Memory B cell (primary cell): ENCODE measurements at regions not wholly inside any gene's neighbourhood (a gene's known extent, or its start where the extent isn't known, plus 50 kb on each side); places are given as distances from the start of the nearest gene placed in this dataset.
"Not testable (repeated sequence)": the region's sequence is repeated elsewhere in the genome, so short reads cannot be mapped to it uniquely, and the experiment has no call there.

Experiments used
- ATAC-seq: fragments of 150-1000 bp; cut with Tn5 transposase; 2 replicates; pipeline ENCODE4 v1.10.0; 2021; ENCODE audit warnings: low read depth, mild to moderate bottlenecking, moderate library complexity
- DNase-seq, 2 donors: peaks; one replicate each; pipeline ENCODE4 v3.0.0; 2022; ENCODE audit warnings: low spot score in 2 of 2
- H3K27ac Mint-ChIP-seq: one replicate; pipeline ENCODE4 v1.8.0; 2022; ENCODE audit warnings: mild to moderate bottlenecking, moderate library complexity, mixed read lengths
- H3K27me3 Mint-ChIP-seq: one replicate; pipeline ENCODE4 v1.8.0; 2022; ENCODE audit warnings: mixed read lengths
- H3K36me3 Mint-ChIP-seq: one replicate; pipeline ENCODE4 v1.8.0; 2022; ENCODE audit warnings: mild to moderate bottlenecking, mixed read lengths
- H3K4me1 Mint-ChIP-seq: one replicate; pipeline ENCODE4 v1.8.0; 2022; ENCODE audit warnings: mixed read lengths
- H3K4me3 Mint-ChIP-seq: one replicate; pipeline ENCODE4 v1.8.0; 2022; ENCODE audit warnings: mild to moderate bottlenecking, moderate library complexity, mixed read lengths
- H3K9me3 Mint-ChIP-seq: one replicate; pipeline ENCODE4 v1.8.0; 2022; ENCODE audit warnings: mixed read lengths

DNA sequence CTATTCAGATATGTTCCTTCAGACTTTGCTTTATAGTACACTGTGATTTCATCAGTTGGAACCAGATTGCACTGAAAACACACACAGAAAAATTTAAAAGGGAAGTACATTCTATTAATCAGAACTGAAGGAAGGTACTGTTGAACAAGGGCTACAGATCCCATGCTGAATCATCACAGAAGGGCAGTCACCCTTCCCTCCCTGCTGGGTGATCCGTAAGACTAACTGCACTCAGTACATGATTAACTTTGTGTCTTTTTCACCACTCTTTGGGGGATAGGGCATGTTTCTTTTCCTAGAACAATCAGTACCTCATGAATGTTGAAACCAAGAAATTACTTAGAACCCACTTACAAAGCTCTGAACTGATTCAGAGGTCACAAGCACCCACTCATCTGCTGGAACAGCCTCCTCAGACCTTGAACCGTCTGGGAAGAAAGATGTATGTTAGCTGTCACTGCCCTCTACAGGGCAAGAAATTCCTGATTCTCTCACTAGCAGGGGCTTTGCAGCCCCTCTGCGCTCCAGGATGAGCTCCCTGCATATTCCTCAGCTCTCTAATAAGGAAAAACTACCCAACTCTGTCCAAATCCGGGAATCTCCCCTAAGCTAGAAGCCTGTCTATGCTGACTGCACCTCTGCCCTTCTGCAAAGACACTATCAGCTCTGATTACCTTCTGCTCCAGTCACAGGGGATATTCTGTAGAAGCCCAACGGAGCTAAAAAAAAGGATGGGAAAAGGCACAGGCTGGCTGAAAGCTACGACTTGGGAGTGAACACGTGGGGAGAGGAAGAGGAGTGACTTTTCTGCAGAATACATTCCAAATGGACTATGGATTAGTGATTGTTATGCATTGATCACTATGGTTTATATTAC, 51.0 kb downstream of the IARS1 start:
- peaks cover 63% of the 10 kb centered on the region for H3K36me3 Mint-ChIP-seq
- H3K4me1 Mint-ChIP-seq = no peaks in the 10 kb centered on the region
- no peak for ATAC-seq
- H3K27me3 Mint-ChIP-seq = no peaks in the 10 kb centered on the region
- no peak for DNase-seq
- H3K9me3 Mint-ChIP-seq = no peaks in the 10 kb centered on the region
- no peak overlapping the region for H3K4me3 Mint-ChIP-seq
- no peak overlapping the region for H3K27ac Mint-ChIP-seq

DNA sequence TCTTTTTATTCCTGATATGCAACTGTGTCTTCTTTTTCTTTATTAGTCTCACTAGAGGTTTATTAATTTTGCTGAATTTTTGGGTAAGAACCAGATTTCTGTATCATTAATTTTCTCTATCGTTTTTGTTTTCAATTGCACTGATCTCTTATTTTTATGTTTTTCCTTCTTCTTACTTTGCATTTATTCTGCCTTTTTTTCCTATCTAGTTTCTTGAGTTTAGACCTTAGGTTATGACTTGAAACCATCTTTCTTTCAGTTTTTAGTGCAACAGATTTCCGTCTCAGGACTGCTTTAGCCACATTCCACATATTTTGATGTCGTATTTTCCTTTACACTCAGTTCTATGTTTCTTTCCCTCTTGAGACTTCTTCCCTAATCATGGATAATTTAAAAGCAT, 56.6 kb downstream of the IARS1 start:
- ATAC-seq = no peak
- no peaks in the 10 kb centered on the region for H3K4me1 Mint-ChIP-seq
- no peak for DNase-seq
- peaks cover 46% of the 10 kb centered on the region for H3K36me3 Mint-ChIP-seq
- H3K9me3 Mint-ChIP-seq = no peaks in the 10 kb centered on the region
- H3K27me3 Mint-ChIP-seq = no peaks in the 10 kb centered on the region
- no peak overlapping the region for H3K4me3 Mint-ChIP-seq
- no peak overlapping the region for H3K27ac Mint-ChIP-seq

DNA sequence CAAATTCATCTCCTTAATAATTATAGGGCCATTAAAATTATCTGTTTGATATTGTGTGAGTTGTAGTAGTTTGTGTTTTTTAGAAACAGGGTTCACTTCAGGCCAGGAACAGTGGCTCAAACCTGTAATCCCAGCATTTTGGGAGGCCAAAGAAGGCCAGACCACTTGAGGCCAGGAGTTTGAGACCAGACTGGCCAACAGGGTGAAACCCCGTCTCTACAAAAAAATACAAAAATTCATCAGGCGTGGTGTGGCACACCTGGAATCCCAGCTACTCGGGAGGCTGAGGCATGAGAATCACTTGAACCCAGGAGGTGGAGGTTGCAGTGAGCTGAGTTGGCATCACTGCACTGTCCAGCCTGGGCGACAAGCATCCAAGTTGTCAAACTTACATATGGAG, 57.0 kb downstream of the IARS1 start:
- ATAC-seq (no peak), DNase-seq (no peak)
- no peaks in the 10 kb centered on the region for H3K9me3 Mint-ChIP-seq
- H3K27me3 Mint-ChIP-seq = no peaks in the 10 kb centered on the region
- no peak overlapping the region for H3K27ac Mint-ChIP-seq
- H3K4me3 Mint-ChIP-seq = no peak overlapping the region
- H3K4me1 Mint-ChIP-seq = no peaks in the 10 kb centered on the region
- peaks cover 42% of the 10 kb centered on the region for H3K36me3 Mint-ChIP-seq

DNA sequence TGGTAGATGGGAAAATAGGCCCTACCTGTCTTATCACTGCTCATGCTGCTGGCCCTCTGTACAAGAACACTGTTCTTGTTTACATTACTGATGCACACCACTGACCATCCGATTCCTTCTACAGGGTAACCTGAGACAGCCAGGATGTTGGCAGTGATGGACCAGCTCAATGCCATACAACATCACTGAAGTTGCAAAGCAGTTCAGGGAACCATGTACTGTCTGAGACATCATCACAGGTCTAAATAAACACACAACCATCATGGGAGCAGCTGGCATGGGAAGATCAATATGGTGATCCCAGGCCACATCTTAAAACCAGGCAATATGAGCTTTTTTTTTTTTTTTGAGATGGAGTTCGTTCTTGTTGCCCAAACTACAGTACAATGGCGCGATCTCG, 59.0 kb downstream of the IARS1 start:
- Mint-ChIP-seq H3K4me3 (no peak overlapping the region), H3K27ac (no peak overlapping the region), H3K27me3 (no peaks in the 10 kb centered on the region), H3K4me1 (no peaks in the 10 kb centered on the region), H3K36me3 (peaks cover 35% of the 10 kb centered on the region), H3K9me3 (no peaks in the 10 kb centered on the region)
- DNase-seq (no peak), ATAC-seq (no peak)

DNA sequence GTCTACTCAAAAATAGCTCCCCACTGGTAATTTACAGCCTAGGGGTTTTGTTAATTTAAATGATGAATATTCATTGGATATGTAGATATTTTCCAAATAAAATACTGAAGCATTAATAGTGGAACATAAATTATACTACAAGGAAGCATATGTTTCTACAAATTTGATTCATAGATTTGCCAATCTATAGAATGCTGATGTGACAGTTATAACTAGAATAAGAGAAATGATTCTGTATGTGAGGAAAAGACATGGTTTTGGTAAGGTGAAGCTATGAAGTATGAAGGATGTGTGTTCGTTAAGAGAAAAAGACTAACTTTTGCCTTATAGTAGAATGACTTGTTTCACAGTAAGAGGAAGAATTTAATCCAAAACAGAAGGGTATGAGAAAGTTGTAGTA, 61.3 kb downstream of the IARS1 start:
- DNase-seq = no peak
- no peaks in the 10 kb centered on the region for H3K4me1 Mint-ChIP-seq
- H3K9me3 Mint-ChIP-seq = peaks cover 1% of the 10 kb centered on the region
- H3K4me3 Mint-ChIP-seq = no peak overlapping the region
- no peak overlapping the region for H3K27ac Mint-ChIP-seq
- ATAC-seq = no peak
- H3K27me3 Mint-ChIP-seq = no peaks in the 10 kb centered on the region
- peaks cover 37% of the 10 kb centered on the region for H3K36me3 Mint-ChIP-seq

DNA sequence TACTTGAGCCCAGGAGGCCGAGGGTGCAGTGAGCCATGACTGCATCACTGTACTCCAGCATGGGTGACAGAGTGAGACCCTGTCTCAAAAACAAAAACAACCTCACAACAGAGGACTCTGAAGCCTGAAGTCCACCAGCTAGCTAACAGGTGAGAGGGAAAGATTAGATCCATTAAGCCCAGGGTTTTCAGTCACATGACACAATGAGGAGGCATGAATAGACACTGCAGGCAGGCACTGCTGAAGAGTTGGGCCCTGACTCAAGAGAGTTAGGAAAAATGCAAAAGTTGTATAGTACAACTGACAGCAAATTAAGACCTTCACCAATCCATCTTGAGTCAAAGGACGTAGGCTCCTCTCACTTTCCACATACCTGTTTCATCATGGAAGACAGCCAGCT, 64.9 kb downstream of the IARS1 start:
- no peaks in the 10 kb centered on the region for H3K4me1 Mint-ChIP-seq
- H3K27me3 Mint-ChIP-seq = no peaks in the 10 kb centered on the region
- H3K9me3 Mint-ChIP-seq = peaks cover 1% of the 10 kb centered on the region
- no peak for DNase-seq
- no peak for ATAC-seq
- H3K27ac Mint-ChIP-seq = no peak overlapping the region
- H3K4me3 Mint-ChIP-seq = no peak overlapping the region
- H3K36me3 Mint-ChIP-seq = peaks cover 39% of the 10 kb centered on the region

DNA sequence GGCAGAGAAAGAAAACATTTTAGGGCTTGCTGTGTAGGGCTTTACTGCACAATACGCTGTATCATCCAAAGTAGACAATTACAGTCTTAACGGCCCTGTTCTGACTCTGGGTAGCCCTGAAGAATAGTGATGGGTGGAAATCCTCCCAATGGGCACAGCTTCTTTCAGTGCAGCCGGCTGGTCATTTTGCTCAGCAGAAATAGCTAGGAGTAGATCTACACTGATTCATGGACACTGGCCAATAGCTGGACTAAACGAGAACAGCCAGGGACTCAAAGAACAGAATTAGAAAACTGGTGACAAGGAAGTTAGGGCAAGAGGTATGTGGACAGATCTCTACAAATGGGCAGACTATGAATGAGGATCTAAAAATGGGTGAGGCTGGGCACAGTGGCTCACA, 69.3 kb downstream of the IARS1 start:
- Mint-ChIP-seq H3K4me3 (no peak overlapping the region), H3K36me3 (peaks cover 49% of the 10 kb centered on the region), H3K9me3 (peaks cover 4% of the 10 kb centered on the region), H3K27ac (no peak overlapping the region), H3K4me1 (no peaks in the 10 kb centered on the region), H3K27me3 (no peaks in the 10 kb centered on the region)
- ATAC-seq (no peak), DNase-seq (no peak)

DNA sequence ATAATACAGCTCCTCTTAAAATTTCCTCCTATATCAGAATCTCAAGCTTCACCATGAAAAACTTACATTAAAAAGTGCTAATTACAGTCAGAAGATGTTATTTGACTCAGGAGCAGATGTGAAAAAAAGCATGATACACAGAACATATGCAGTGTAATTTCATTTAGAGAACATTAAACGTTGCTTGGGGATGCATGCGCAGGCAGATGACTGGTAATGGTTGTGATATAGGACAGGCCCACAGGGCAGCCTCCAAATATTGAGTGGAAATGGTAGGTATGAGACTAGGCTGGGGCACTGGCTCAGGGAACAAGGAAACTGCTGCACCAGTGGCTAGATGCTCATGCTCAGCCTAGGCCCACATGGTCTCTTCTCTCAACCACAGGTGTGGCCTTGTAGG, 69.7 kb downstream of the IARS1 start:
- H3K27me3 Mint-ChIP-seq = no peaks in the 10 kb centered on the region
- H3K36me3 Mint-ChIP-seq = peaks cover 50% of the 10 kb centered on the region
- H3K4me1 Mint-ChIP-seq = no peaks in the 10 kb centered on the region
- no peak overlapping the region for H3K4me3 Mint-ChIP-seq
- peaks cover 4% of the 10 kb centered on the region for H3K9me3 Mint-ChIP-seq
- no peak overlapping the region for H3K27ac Mint-ChIP-seq
- ATAC-seq (no peak), DNase-seq (no peak)

DNA sequence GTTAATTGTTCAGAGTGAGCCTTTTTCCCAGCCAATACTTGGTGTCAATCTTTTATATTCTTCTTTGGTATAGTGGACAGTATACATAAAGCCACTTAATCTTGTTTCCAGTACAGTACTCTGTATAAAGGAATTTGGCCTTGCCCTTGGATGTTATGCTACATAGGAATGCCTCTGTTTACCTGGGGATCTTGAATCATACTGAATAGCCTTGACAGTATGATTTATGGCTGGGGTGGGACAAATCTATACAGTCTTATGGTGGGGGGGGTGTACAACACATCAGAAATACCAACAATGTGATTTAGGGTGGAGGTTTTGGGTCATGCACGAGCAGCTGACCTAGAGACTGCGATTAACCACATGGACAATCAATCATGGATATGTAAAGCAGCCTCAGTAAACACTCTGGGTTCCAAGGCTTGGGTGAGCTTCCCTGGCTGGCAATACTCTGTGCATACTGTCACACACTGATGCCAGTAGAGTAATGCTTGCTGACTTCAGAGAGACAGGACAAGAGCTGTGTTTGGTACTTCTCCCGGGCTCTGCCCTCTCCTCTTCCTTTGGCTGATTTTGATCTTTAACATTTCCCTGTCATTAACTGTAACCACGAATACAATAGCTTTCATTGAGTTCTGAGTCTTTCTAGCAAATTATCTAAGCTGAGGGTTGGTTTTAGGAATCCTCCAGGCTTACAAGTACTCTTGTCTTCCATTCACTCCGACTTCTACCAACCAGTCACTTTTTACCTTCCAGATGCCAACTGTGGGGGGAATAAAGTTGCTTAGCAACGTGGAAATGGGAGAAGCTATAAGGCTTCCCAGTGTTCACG, 84.6 kb downstream of the IARS1 start:
- Mint-ChIP-seq H3K36me3 (peaks cover 49% of the 10 kb centered on the region), H3K27ac (no peak overlapping the region), H3K4me1 (no peaks in the 10 kb centered on the region), H3K9me3 (no peaks in the 10 kb centered on the region), H3K27me3 (no peaks in the 10 kb centered on the region), H3K4me3 (no peak overlapping the region)
- DNase-seq = no peak
- no peak for ATAC-seq

DNA sequence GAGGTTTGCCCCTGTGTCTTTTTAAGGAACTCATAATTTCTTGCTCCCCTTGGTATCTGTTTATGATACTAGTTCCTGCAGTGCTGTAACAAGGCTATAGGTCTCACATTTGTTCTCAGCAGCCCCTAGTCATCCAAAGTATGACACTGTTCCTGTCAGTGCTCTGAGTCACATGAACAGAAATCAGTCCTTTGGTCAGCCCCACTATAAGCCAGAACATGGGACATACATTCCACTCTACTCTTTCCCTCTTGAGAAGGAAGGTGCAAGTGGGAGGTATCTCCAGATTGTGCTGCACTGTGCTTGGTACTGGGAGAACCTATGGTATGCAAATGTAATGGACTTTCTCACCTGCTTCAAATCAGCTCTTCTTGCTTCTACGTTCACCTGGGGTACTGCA, 87.0 kb downstream of the IARS1 start:
- Mint-ChIP-seq H3K4me1 (no peaks in the 10 kb centered on the region), H3K27me3 (no peaks in the 10 kb centered on the region), H3K27ac (no peak overlapping the region), H3K4me3 (no peak overlapping the region), H3K36me3 (peaks cover 31% of the 10 kb centered on the region), H3K9me3 (no peaks in the 10 kb centered on the region)
- no peak for ATAC-seq
- DNase-seq = no peak

DNA sequence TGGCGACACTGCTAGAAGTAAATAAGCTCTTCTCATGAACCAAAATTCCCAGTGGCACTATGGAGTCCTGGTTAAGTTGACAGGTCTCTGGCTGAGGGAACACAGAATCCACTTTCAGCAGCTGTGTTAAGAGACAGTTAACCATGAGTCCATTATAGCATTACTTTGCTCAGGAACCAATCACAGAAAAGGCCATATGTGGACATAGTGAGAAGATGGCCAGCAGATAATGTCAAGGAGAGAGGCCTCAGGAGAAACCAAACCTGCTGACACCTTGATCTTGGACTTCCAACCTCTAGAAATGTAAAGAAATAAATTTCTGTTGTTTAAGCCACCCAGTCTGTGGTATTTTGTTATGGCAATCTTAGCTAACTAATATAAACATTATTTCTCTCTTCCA, 88.7 kb upstream of the SPTLC1 start:
- not testable (repeated sequence) for H3K27ac Mint-ChIP-seq, ATAC-seq, H3K4me3 Mint-ChIP-seq, H3K9me3 Mint-ChIP-seq, H3K4me1 Mint-ChIP-seq, H3K36me3 Mint-ChIP-seq, DNase-seq, H3K27me3 Mint-ChIP-seq

DNA sequence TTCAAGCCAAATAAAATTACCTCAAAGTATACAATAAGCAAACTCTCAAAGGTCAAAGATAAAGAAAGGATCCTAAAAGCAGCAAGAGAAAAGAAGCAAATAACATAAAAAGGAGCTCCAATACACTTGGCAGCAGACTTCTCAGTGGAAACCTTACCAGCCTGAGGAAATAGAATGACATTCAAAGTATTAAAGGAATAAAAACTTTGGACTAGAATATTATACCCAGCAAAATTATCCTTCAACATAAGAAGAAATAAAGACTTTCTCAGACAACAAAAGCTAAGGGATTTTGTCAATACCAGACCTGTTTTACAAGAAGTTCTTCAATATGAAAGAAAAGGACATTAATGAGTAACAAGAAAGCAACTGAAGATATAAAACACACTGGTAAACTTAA, 83.0 kb upstream of the SPTLC1 start:
- not testable (repeated sequence) for H3K27me3 Mint-ChIP-seq, H3K9me3 Mint-ChIP-seq, H3K4me3 Mint-ChIP-seq, ATAC-seq, H3K4me1 Mint-ChIP-seq, DNase-seq, H3K27ac Mint-ChIP-seq, H3K36me3 Mint-ChIP-seq

DNA sequence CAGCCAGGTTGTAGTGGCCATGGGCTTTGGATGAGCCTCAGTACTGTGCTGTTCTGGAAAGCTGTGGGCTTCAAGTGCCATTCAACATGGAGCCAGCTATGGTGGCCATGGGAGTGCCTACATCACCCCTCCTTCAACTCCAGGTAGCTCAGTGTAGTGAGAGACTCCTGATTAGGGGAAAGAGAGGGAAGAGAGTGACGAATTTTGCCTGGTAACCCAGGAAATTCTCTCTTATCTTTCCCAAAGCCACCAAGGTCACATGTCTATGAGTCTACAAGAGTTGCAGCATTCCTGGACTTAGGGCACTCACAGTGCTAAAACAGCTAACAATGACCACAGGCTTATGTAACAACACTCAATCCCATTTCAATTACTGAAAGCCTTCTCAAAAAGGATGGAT, 81.7 kb upstream of the SPTLC1 start:
- peaks cover 4% of the 10 kb centered on the region for H3K9me3 Mint-ChIP-seq
- H3K27ac Mint-ChIP-seq = no peak overlapping the region
- peaks cover 7% of the 10 kb centered on the region for H3K27me3 Mint-ChIP-seq
- H3K4me3 Mint-ChIP-seq = no peak overlapping the region
- H3K36me3 Mint-ChIP-seq = peaks cover 2% of the 10 kb centered on the region
- H3K4me1 Mint-ChIP-seq = no peaks in the 10 kb centered on the region
- DNase-seq (no peak), ATAC-seq (no peak)

DNA sequence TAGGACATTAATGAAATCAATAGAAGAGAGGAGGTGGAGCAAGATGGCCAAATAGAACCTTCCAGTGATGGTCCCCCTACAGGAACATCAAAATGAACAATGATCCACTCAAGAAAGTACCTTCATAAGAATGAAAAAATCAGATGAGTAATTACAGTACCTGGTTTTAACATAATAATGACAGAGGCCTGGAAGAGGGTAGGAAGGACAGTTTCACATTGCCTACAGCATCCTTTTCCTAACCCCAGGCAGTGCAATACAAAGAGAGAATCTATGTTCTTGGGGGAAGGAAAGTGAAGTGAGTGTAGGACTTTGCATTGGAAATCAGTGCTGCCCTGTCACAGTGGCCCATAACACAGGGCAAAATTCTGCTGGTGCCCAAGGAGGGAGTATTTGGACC, 81.2 kb upstream of the SPTLC1 start:
- ATAC-seq = no peak

More for the DNA sequence above, 81.2 kb upstream of the SPTLC1 start:
- Mint-ChIP-seq H3K4me1 (no peaks in the 10 kb centered on the region), H3K36me3 (peaks cover 2% of the 10 kb centered on the region), H3K27me3 (peaks cover 9% of the 10 kb centered on the region), H3K9me3 (peaks cover 4% of the 10 kb centered on the region), H3K4me3 (no peak overlapping the region), H3K27ac (no peak overlapping the region)
- DNase-seq = no peak
